H1 (cell line): ENCODE measurements at regions not wholly inside any gene's neighbourhood (a gene's known extent, or its start where the extent isn't known, plus 50 kb on each side); places are given as distances from the start of the nearest gene placed in this dataset.

Experiments used
- CTCF ChIA-PET: fragments of 300-600 bp; sonication (Branson Sonifier 250); formaldehyde crosslinking; loops from one replicate; lab custom pipeline; 2021; ENCODE audit not compliant: partially characterized antibody; lab: Charles Lee
- POLR2A ChIA-PET: fragments of 300-600 bp; sonication (Branson Sonifier 250); formaldehyde crosslinking; loops from one replicate; lab custom pipeline; 2021; ENCODE audit warnings: inconsistent platforms; ENCODE audit not compliant: partially characterized antibody; lab: Charles Lee
- DNase-seq, 2 experiments: peaks; one replicate each; pipeline versions ENCODE4 v3.0.0 to v3.0.0-alpha.2; 2010 to 2022; ENCODE audit warnings: low spot score in 2 of 2, low read depth in 1 of 2, mixed read lengths in 1 of 2
- FAIRE-seq: peaks from 2 replicates; lab custom pipeline; 2011; peaks lifted over from hg19 to GRCh38; lab: Jason Lieb, UNC
- H2AFZ ChIP-seq: 2 replicates; pipeline ENCODE4 v1.8.1; 2012; ENCODE audit warnings: low read length, inconsistent platforms
- H2AK5ac ChIP-seq: 2 replicates; pipeline ENCODE4 v1.6.1; 2013; ENCODE audit warnings: low read depth, low read length
- H2BK120ac ChIP-seq: replicated peaks from 2 replicates; pipeline ENCODE3; 2013; ENCODE audit warnings: low read depth, low read length, inconsistent platforms
- H2BK12ac ChIP-seq: 2 replicates; pipeline ENCODE4 v1.6.1; 2013; ENCODE audit warnings: low read depth, low read length
- H2BK15ac ChIP-seq: 2 replicates; pipeline ENCODE4 v1.6.1; 2013; ENCODE audit warnings: low read length
- H2BK20ac ChIP-seq: 2 replicates; pipeline ENCODE4 v1.6.1; 2013; ENCODE audit warnings: low read length
- H2BK5ac ChIP-seq: 2 replicates; pipeline ENCODE4 v1.6.1; 2013; ENCODE audit warnings: low read depth, low read length
- H3K14ac ChIP-seq: 2 replicates; pipeline ENCODE4 v1.6.1; 2013; ENCODE audit warnings: inconsistent platforms; ENCODE audit not compliant: insufficient read length
- H3K18ac ChIP-seq: 2 replicates; pipeline ENCODE4 v1.6.1; 2013; ENCODE audit warnings: low read length; ENCODE audit errors: extremely low read depth
- H3K23ac ChIP-seq: 2 replicates; pipeline ENCODE4 v1.6.1; 2013; ENCODE audit warnings: inconsistent platforms; ENCODE audit not compliant: insufficient read length
- H3K23me2 ChIP-seq: 2 replicates; pipeline ENCODE4 v1.6.1; 2013; ENCODE audit warnings: low read depth, low read length
- H3K27ac ChIP-seq: 2 replicates; pipeline ENCODE4 v1.6.1; 2011; ENCODE audit warnings: low read depth, low read length, inconsistent platforms
- H3K27me3 ChIP-seq, 4 experiments: replicated peaks in 1 of 4; 1 replicate in 1 of 4; 2 replicates in 3 of 4; pipeline versions ENCODE4 v1.6.1 to v1.8.1; 2011 to 2013; ENCODE audit warnings: low read length in 3 of 4, mild to moderate bottlenecking in 3 of 4, inconsistent platforms in 2 of 4, mixed read lengths in 2 of 4, moderate library complexity in 1 of 4; ENCODE audit not compliant: control insufficient read depth in 3 of 4, insufficient read depth in 3 of 4; ENCODE audit errors: extremely low read depth in 1 of 4
- H3K36me3 ChIP-seq, 4 experiments: 2 replicates each; pipeline versions ENCODE4 v1.6.1 to v1.8.1; 2011 to 2013; ENCODE audit warnings: mild to moderate bottlenecking in 4 of 4, low read length in 3 of 4, moderate library complexity in 2 of 4, control low read depth in 1 of 4, inconsistent platforms in 1 of 4; ENCODE audit not compliant: insufficient read depth in 4 of 4, control insufficient read depth in 2 of 4
- H3K4ac ChIP-seq: replicated peaks from 2 replicates; pipeline ENCODE3; 2013; ENCODE audit warnings: low read length, low read depth, mixed read lengths, inconsistent platforms; ENCODE audit not compliant: insufficient read length
- H3K4me1 ChIP-seq, 4 experiments: replicated peaks in 1 of 4; 1 replicate in 1 of 4; 2 replicates in 3 of 4; pipeline versions ENCODE4 v1.6.1 to v1.8.1; 2011 to 2013; ENCODE audit warnings: low read length in 3 of 4, inconsistent platforms in 2 of 4, mixed read lengths in 1 of 4; ENCODE audit not compliant: insufficient read depth in 4 of 4, control insufficient read depth in 3 of 4
- H3K4me2 ChIP-seq, 2 experiments: 2 replicates each; pipeline versions ENCODE4 v1.6.1 to v1.8.1; 2011 to 2013; ENCODE audit warnings: low read depth in 2 of 2, low read length in 2 of 2, control low read depth in 1 of 2, inconsistent platforms in 1 of 2, mild to moderate bottlenecking in 1 of 2; ENCODE audit not compliant: insufficient read depth in 1 of 2
- H3K4me3 ChIP-seq, 4 experiments: fragments of 200-600, 300-600 bp in 1 of 4; sonication (generic), shearing (Covaris generic), sonication (Bioruptor Twin) in 1 of 4; 2 replicates each; pipeline versions ENCODE4 v1.5.1 to v1.8.1; 2011 to 2016; ENCODE audit warnings: low read length in 4 of 4, low read depth in 3 of 4, control low read depth in 2 of 4, inconsistent platforms in 2 of 4, mild to moderate bottlenecking in 2 of 4, mixed read lengths in 1 of 4, moderate library complexity in 1 of 4; ENCODE audit not compliant: insufficient read depth in 2 of 4; ENCODE audit errors: extremely low read depth in 1 of 4
- H3K56ac ChIP-seq: replicated peaks from 2 replicates; pipeline ENCODE3; 2013; ENCODE audit warnings: low read depth, mild to moderate bottlenecking, mixed read lengths, low read length, inconsistent platforms; ENCODE audit not compliant: insufficient read length
- H3K79me1 ChIP-seq: 2 replicates; pipeline ENCODE4 v1.6.1; 2013; ENCODE audit warnings: low read depth, low read length, control low read depth
- H3K79me2 ChIP-seq, 2 experiments: 2 replicates each; pipeline versions ENCODE4 v1.6.1 to v1.8.1; 2012 to 2013; ENCODE audit warnings: low read length in 2 of 2, mild to moderate bottlenecking in 2 of 2, inconsistent platforms in 1 of 2; ENCODE audit not compliant: insufficient read depth in 2 of 2, control insufficient read depth in 1 of 2
- H3K9ac ChIP-seq, 4 experiments: replicated peaks in 1 of 4; 1 replicate in 1 of 4; 2 replicates in 3 of 4; pipeline versions ENCODE4 v1.6.1 to v1.8.1; 2011 to 2013; ENCODE audit warnings: low read depth in 3 of 4, low read length in 3 of 4, control low read depth in 2 of 4, mild to moderate bottlenecking in 2 of 4, moderate library complexity in 2 of 4, inconsistent platforms in 1 of 4; ENCODE audit errors: extremely low read depth in 1 of 4
- H3K9me3 ChIP-seq, 2 experiments: 2 replicates each; pipeline versions ENCODE4 v1.6.1 to v1.8.1; 2012 to 2013; ENCODE audit warnings: mild to moderate bottlenecking in 2 of 2, moderate library complexity in 2 of 2, control low read depth in 1 of 2, inconsistent platforms in 1 of 2, low read depth in 1 of 2, low read length in 1 of 2, mixed read lengths in 1 of 2; ENCODE audit not compliant: insufficient read depth in 2 of 2
- H4K20me1 ChIP-seq, 2 experiments: replicated peaks in 1 of 2; 2 replicates each; pipeline versions ENCODE3 to v1.8.1; 2011 to 2013; ENCODE audit warnings: inconsistent platforms in 2 of 2, low read length in 2 of 2, mild to moderate bottlenecking in 1 of 2; ENCODE audit not compliant: insufficient read depth in 2 of 2, control insufficient read depth in 1 of 2
- H4K5ac ChIP-seq: 2 replicates; pipeline ENCODE4 v1.6.1; 2013; ENCODE audit warnings: low read length, low read depth, mixed read lengths, inconsistent platforms; ENCODE audit not compliant: insufficient read length
- H4K8ac ChIP-seq: 2 replicates; pipeline ENCODE4 v1.8.0; 2013; ENCODE audit warnings: mild to moderate bottlenecking, moderate library complexity, low read length, inconsistent platforms; ENCODE audit not compliant: insufficient read depth; ENCODE audit errors: extremely low read depth
- H4K91ac ChIP-seq: replicated peaks from 2 replicates; pipeline ENCODE3; 2013; ENCODE audit warnings: low read length, mixed read lengths, inconsistent platforms; ENCODE audit not compliant: insufficient read length
- CBX8 ChIP-seq: fragments of 300-800, 300-1000 bp; sonication (generic); IDR thresholded peaks from 2 replicates; pipeline ENCODE4 v1.7.1; 2016; ENCODE audit warnings: low read depth, low read length, borderline replicate concordance
- EZH2 ChIP-seq: fragments of 200-600 bp; sonication (generic); IDR thresholded peaks from 2 replicates; pipeline ENCODE4 v1.7.1; 2012; ENCODE audit warnings: low read depth, mild to moderate bottlenecking, moderate library complexity, low read length, inconsistent platforms; ENCODE audit not compliant: severe bottlenecking
- HDAC2 ChIP-seq, 2 experiments: fragments of 300-600 bp in 1 of 2; sonication (generic) in 1 of 2; IDR thresholded peaks; 2 replicates each; pipeline ENCODE4 v1.6.1; 2011 to 2012; ENCODE audit warnings: low read depth in 2 of 2, low read length in 2 of 2, mild to moderate bottlenecking in 2 of 2, moderate library complexity in 2 of 2, borderline replicate concordance in 1 of 2, inconsistent platforms in 1 of 2
- NANOG ChIP-seq: IDR thresholded peaks from 2 replicates; pipeline ENCODE4 v1.6.1; 2011; ENCODE audit warnings: low read length, low read depth, mild to moderate bottlenecking, inconsistent platforms; ENCODE audit not compliant: insufficient read depth, poor library complexity, severe bottlenecking
- SP2 ChIP-seq: IDR thresholded peaks from 2 replicates; pipeline ENCODE4 v1.6.1; 2012; ENCODE audit warnings: mild to moderate bottlenecking, low read length, inconsistent platforms
- YY1 ChIP-seq: IDR thresholded peaks from 2 replicates; pipeline ENCODE4 v1.6.1; 2011; ENCODE audit warnings: low read depth, mild to moderate bottlenecking, low read length
- WGBS, 2 experiments: shearing (Covaris generic) in 1 of 2; methylation state at CpG; one replicate each; pipeline versions ENCODE4 v1.1.6 to v1.1.7; 2013 to 2015; ENCODE audit warnings: low lambda C conversion rate in 2 of 2, mixed read lengths in 2 of 2, inconsistent platforms in 1 of 2, low coverage in 1 of 2, missing lambda C conversion rate in 1 of 2; ENCODE audit not compliant: insufficient replicate concordance in 2 of 2, insufficient coverage in 1 of 2, insufficient read length in 1 of 2; ENCODE audit errors: extremely low coverage in 1 of 2, missing lambda C conversion rate in 1 of 2; 5-methylcytosine and 5-hydroxymethylcytosine counted together

- no peak overlapping the region for H3K4me2 ChIP-seq
- no peak for FAIRE-seq
- H4K91ac ChIP-seq, result no peak overlapping the region
- WGBS, 2 experiments, result 100% methylated on average over 1 of the region's 1 CpG; no CpG with 5 or more reads in 1 of the 2 experiments
- H3K4me1 ChIP-seq, result no peaks in the 10 kb centered on the region
- H3K79me1 ChIP-seq, result no peaks in the 10 kb centered on the region
- no peak overlapping the region for H3K18ac ChIP-seq
- no peak overlapping the region for H3K4ac ChIP-seq
- H4K8ac ChIP-seq, result no peak overlapping the region
- TF ChIP-seq SP2 (no peak), EZH2 (no peak), HDAC2 (IDR thresholded peaks at IDR 0.05; ENCODE audit: borderline replicate concordance in 1 of 2, low read depth in 2 of 2, low read length in 2 of 2) (no peak), YY1 (no peak), CBX8 (no peak), NANOG (no peak)
- H2AFZ ChIP-seq, result no peak overlapping the region
- no peak overlapping the region for H3K4me3 ChIP-seq
- no peak overlapping the region for H2BK20ac ChIP-seq
- CTCF ChIA-PET, result no interaction called here
- H3K27ac ChIP-seq, result no peak overlapping the region
- H3K56ac ChIP-seq, result no peak overlapping the region
- H3K23ac ChIP-seq, result no peak overlapping the region
- H2BK15ac ChIP-seq, result no peak overlapping the region
- H4K5ac ChIP-seq, result no peak overlapping the region
- no peak overlapping the region for H3K14ac ChIP-seq
- no peak overlapping the region for H2BK120ac ChIP-seq
- no peak overlapping the region for H2BK5ac ChIP-seq
- H3K27me3 ChIP-seq, result no peaks in the 10 kb centered on the region
- no peak overlapping the region for H2BK12ac ChIP-seq
- no peaks in the 10 kb centered on the region for H3K9me3 ChIP-seq
- no peaks in the 10 kb centered on the region for H3K79me2 ChIP-seq
- no peak for DNase-seq
- no peak overlapping the region for H3K9ac ChIP-seq
- POLR2A ChIA-PET, result no interaction called here
- no peaks in the 10 kb centered on the region for H3K36me3 ChIP-seq
- no peak overlapping the region for H2AK5ac ChIP-seq
- H3K23me2 ChIP-seq, result no peaks in the 10 kb centered on the region
- H4K20me1 ChIP-seq, result no peaks in the 10 kb centered on the region
Observed at GRCh38 chr4:45119376-45119775, 393.0 kb upstream of the GNPDA2 start.
